GM18873 (cell line): ENCODE measurements at regions not wholly inside any gene's neighbourhood (a gene's known extent, or its start where the extent isn't known, plus 50 kb on each side); places are given as distances from the start of the nearest gene placed in this dataset.
"Not testable (repeated sequence)": the region's sequence is repeated elsewhere in the genome, so short reads cannot be mapped to it uniquely, and the experiment has no call there.

Source experiments
- ATAC-seq: cut with Tn5 transposase; IDR thresholded peaks from one replicate; pipeline ENCODE4 v1.9.1; 2021; ENCODE audit warnings: mild to moderate bottlenecking, moderate library complexity, moderate number of reproducible peaks; ENCODE audit not compliant: unreplicated experiment, low FRiP score

DNA sequence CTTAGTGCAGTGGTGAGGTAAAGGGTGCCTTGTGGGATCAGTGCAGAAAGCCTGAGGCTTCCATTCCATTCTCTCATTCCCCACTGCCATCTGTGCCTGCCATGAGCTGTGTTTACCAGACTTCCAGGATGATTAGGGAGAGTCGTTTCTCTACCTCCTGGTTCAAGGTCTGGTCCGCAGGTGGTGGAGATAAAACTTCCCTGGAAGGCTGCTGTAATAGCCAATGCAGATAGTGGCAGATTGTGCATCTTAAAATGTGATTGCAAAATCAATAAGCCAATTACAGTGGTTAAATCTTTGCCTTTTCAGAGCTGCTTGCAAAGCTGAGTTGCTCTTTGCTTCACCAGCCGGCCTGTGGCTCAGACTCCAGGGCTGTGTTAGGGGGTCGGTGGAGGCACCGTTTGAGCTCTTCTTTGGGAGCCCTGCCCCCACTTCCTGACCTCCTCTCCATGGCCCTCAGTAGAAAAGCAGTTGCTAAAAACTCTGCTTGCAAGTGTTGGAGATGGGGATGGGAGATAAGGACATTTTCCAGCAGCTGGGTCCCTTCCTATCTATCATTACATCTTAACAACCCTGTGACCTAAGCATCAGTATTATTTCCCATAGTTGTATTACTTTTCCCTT lies 95.2 kb upstream of the HS6ST1 start:
- no peak for ATAC-seq

DNA sequence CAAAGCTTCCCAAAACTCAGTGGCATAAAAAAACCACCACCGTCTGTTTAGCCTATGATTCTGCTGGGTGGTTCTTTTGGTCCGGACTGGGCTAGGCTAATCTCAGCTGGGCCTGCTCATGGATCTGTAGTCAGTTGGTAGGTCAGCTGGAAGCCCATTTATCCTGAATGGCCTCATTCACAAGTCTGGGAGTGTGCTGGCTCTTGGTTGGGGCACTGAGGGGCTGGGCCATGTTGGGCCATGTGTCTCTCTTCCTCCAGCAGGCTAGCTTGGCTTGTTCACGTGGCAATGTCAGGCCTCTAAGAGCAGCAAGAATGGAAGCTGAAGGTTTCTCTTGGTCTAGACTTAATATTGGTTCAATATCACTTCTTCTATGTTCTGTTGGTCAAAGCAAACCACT lies 95.7 kb upstream of the HS6ST1 start:
- no peak for ATAC-seq

DNA sequence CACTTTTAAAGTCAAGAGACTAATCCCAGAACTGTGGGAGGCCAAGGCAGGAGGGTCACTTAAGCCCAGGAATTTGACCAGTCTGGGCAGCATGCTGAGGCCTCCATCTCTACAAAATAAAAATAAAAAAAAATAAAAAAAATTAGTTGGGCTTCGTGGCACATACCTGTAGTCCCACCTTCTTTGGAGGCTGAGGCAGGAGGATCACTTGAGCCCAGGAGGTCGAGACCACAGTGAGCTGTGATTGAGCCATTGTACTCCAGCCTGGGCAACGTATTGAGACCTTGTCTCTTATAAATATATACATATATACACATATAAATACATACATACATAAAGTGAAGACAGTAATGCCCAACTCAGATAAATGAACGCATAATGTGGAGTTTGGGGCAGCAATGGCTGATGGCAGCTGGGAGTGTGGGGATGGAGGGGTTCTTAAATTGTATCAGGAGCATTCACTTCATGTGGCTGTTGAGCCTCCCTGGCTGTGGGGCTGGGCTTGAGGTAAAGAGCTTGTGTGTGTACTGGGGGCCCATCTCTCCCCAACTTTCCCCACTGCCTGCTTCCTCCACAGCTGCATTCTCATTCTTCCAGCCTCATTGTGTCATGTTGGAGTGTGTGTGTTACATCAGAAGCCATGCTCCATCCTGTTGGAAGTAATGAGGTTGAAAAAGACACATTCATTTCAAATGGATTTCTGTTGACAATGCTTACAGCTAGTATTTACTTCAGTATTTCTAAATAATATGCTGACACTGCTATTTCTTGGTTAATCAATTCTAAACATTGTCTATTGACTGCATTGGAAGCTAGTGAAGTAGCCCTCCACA lies 96.5 kb upstream of the HS6ST1 start:
- no peak for ATAC-seq

DNA sequence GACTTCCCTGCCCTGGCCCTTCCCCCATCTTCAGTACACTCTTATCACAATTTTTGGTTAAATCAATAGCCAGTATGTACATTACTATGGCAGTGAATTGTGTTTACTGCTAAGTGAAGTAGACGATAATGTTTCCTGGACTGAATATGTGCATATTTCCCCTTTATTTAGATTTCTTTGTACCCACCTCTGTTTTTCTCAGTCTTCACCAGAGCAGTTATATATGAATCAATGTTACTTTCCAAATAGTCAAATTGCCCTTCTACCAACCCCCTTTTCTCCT lies 97.1 kb upstream of the HS6ST1 start:
- ATAC-seq, result no peak

DNA sequence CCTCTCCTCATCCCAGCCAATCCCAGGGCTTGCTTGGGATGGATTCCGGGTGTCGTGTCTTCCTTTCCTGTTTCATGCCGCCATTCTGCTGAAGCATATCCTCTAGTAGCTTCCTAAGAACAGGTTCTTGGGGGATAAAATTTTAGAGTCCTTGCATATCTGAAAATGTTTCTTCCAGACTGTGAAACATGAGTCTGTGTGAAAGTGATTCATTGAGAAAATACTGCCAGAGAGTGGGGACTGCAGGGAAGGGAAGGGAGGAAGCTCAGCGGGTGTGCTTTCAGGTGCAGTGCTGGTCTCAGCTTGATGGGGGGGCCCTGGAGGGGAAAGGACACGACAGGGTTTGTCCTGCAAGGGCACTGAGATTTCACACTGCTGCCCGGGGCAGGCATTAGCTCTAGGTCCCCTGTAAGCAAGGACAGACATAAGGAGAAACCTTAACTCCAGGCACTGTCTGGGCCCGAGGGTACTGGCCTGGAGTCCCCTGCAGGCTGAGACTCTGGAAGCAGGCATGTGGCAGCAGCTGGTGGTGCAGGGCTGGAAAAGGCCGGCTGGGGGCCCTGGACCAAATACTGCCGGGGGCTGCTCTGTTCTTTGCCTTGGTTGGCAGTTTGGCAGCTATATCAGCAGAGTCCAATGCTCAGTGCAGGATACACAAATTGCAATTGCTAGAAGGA lies 97.6 kb upstream of the HS6ST1 start:
- ATAC-seq, result no peak

DNA sequence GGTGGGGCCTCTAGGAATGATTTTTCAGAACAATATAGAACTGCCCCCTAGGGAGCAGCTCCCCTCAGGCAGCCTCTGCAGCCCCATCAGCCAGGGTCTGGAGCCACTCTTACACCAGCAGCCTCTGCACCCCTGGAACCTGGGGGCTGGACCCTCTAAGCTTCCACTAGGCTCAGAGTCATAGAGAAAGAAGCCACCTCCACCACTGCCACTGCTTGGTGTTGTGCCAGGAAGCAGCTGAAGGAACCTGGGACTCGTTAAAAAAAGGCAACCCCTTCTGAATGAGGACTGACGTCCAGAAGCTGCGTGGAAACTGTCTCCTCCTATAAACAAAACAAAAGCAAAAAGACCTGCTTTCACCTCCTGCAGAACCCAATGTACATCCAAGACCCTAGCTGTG lies 98.1 kb upstream of the HS6ST1 start:
- ATAC-seq, result no peak

DNA sequence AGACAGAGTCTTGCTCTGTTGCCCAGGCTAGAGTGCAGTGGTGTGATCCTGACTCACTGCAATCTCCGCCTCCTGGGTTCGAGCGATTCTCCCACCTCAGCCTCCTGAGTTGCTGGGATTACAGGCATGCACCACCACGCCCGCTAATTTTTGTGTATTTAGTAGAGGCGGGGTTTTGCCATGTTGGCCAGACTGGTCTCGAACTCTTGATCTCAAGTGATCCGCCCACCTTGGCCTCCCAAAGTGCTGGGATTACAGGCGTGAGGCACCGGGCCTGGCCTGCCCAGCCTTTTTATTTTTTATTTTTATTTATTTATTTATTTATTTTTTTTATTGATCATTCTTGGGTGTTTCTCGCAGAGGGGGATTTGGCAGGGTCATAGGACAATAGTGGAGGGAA lies 98.6 kb upstream of the HS6ST1 start:
- not testable (repeated sequence) for ATAC-seq

DNA sequence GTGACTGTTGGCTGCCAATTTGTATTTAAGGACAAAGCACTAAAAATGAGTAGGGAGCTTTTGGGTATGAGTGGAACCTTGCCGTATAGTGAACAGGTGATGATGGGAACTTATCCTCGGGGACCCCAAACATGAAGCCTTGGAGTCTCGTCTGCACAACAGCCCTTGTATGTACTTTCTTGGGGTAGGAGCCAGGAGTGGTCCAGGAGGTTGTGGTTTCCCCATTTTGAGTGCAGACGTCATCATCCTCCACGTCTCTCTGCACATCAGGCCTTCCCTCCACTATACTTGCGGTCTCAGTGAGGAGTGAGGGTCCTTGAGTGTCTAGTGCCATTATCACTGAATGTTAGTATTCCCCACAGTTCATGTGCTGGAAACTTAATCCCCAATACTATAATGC lies 101.5 kb upstream of the HS6ST1 start:
- no peak for ATAC-seq

DNA sequence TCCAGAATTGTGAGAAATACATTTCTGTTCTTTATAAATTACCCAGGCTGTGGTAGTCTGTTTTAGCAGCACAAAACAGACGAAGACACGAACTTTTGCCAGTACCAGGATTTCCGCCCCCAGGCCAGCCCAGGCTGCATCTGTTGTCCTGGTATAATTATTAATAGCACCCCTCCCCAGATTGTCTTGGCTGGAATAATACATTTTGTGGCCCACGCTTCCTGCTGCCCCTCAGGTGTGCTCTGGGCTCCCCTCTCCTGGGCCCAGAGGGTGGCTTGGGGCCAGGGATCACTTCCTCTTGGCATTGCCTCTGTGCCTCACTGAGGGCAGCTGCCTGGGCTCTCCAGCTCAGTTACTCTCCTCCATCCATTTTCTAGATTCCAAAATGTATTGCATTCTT lies 102.1 kb upstream of the HS6ST1 start:
- no peak for ATAC-seq

DNA sequence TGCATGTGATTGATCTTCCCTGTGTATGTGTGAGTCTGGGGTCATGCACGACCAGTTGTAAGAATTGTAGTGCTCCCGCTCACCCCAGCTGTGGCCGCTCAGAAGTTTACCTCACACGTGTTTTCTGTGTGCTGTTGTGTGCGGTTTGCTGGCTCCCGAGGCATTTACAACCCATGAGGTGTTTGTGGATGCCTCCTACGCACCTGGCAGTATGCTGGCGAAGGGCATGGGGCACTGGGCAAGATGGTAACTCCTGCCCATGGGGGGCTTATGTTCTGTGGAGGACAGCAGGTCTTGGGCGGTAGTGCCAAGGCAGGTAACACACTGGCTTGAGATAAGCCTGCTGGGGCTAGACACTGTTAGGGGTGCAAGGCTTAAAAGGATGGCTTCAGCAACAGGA lies 102.6 kb upstream of the HS6ST1 start:
- no peak for ATAC-seq

DNA sequence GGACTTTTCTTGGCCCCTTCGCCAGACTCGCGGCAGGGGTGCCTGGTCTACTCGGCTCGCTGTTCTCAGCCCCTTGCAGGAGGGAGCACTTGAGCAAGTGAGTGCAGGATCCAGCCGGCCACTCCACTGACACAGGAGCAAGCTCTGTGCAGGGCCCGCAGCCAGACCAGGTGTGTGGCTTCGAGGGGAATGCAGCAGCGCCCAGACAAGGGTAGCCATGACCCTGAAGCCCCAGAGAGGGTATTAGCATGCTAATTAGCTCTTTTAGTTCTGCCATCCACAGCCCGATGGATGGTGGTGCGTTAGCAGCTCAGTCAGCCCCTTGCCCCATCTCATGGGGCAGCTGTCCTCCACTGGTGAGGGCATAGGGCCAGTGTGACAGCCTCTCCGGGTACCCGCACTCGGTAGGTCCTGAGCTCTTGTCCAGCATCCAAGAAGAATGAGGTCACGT lies 103.2 kb upstream of the HS6ST1 start:
- no peak for ATAC-seq

DNA sequence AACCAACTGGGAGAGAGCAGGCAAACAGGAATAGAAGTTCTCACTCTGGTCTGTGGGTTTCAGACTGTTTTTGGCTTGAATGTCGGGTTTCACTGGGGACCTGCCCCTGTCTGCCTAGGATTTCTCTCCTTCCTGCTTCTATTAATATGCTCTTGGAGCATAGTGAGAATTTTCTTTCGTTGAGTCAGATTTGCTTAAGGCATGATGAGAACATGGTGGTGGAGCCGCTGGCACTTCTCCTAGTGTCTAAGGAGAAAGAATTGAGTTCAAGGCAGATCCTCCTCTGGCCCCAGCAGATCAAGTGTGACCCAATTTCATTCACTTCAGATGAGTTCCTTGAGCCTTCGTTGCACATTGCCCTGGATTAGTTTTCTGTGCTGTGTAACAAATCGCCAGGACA lies 103.9 kb upstream of the HS6ST1 start:
- ATAC-seq, result no peak

DNA sequence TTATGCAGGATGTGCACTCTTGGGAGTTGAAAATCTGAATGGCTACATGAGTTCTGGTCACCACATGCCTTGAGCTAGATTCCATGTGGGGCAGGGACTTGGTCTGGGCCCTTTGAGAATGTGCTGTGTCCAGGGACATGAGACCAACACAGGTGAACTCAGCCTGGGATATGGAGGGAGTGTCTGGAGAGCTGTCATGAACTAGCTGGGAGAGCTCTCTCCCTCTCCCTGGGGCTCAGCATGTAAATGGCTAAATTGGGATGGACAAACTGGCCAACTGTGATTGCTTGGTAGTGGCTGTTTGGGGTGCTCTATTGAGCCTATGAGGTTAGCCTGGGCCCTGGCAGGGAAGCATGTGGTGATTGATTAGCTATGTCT lies 105.1 kb upstream of the HS6ST1 start:
- no peak for ATAC-seq

DNA sequence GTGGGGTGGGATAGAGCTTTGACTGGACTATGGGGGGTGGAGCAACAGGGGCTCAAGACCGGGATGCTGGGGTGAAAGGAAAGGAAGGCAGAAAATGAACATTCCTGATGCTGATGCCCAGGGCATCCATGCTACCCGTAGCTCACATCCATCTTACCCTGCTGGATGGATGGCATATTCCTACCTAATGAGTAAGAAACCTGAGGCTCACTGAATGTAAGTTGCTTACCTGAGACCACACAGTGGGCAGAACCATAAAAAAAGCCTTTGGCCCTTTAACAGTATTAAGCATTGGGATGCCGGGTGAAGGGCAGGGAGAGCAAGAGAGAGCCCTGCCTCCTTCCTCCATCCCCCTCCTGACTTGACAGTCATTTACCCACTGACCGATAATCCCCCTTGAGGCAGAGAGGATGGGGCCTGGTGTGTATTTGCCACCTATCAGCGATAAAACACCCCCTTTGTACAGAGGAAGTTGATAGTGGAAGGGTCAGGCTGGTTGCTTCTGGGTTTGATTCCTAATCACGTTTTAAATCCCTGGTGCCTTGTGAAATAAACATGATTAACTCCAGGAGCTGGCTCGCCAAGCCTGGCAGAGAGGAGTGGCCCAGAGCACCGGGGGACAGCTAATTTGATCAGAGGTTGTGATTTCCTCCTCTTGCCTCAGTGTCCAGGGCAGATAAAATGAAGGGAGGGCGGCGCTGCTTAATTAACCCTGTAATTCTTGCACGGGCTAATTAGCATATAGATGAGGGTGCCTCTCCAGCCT lies 105.9 kb upstream of the HS6ST1 start:
- no peak for ATAC-seq

DNA sequence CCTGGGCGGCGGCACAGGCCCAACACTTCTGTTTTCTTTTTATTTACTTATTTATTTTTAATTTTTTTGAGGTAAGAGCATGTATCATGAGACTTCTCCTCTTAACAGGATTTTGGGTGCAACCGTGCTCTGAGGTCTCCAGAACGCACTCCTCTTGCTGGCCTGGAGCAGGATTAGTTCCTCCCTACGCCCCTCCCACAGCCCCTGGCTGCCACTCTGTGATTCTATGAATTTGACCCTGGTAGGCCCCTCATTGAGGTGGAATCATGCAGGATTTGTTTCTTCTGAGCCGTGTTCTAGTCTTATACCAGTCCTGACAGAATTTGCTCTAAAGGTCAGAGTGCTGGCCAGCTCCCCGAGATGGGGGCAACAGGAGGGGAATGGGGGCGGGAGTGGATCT lies 106.5 kb upstream of the HS6ST1 start:
- no peak for ATAC-seq

DNA sequence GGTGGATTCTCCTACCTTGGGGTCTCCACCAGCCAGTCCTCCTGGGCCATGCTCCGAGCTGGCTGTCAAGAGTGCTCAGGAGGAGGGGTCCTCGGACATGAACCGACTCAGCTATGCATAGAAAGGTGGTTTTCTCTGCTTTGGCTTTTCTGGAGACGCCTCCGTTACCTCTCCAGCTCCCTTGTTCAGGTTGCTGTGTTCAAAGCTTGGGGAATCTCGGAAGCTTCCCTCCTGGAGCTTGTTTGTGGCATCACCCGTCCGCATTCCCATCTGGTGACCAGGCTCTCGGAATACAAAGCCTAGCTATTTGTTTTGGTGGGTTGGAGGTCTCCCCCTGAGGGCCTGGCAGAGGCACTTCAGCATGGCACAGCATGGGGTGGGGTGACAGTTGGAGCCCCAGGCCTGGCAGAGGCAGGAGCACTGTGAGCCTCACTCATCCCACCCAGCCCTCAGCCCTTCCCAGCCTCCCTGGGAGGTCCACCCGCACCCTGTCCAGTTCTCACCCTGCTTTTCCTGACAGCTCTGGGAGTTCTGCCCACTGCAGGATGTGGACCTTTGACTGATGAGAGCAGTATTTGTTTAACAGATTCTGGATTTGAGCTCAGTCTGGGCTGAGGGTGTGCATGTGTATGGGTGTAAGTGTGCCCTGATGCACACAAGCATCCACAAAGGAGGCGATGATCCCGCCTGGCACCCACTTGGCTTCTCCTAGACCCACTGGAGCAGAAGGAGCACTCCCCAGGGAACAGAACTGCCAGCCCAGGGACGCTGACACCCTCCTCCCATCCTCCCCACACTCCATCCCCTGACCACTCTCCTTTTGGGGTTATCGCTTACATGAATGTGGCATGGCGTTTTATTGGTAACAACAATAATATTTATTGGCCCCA lies 107.3 kb upstream of the HS6ST1 start:
- ATAC-seq, result no peak

DNA sequence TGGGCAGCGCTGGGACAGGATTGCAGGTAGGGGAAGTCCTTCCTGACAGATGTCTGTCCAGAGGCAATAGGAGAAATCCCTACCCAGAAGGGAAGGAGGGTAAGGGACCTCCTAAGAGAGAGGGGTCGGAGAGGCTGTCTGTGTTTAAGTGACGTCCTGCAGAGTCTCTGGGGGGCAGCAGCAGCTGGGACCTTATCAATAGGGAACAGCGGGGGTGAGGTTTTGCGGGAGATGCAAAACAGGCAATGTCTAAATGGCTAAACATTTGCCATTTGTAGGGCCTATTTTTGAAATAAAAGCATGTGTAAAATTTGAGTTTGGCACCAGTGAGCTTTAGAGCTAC lies 108.7 kb upstream of the HS6ST1 start:
- ATAC-seq, result no peak

DNA sequence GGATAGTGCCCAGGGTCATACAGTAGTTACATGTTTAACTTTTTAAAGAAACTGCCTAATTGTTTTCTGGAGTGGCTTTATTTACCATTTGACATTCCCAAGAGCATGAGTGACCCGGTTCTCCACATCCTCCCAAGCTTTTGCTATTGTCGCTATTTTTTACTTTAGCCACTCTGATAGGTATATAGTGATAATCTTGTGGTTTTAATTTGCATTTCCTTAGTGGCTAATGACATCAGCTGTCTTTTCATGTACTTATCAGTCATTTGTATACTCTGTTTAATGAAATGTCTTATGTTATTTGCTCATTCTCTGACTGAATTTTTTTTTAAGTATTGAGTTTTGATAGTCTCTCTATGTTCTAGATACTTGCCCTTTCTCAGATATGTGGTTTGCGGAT lies 109.7 kb upstream of the HS6ST1 start:
- no peak for ATAC-seq

DNA sequence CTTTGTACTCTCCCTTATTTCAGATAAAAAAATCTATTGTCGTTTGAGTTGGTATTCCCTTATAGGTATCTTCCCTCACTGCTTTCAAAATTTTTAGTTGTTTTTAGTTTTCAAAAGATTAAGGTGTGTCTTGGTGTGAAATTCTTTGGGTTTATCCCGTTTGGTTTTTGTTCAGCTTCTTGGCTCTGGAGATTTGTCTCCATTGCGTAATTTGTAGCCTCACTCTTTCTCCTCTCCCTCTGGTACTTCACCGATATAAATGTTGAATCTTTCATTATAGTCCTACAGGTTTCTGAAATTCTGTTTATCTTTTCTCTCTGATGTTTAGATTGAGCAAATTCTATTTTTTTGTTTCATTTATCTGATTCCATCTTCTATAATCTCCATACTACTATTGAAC lies 113.8 kb upstream of the HS6ST1 start:
- no peak for ATAC-seq

DNA sequence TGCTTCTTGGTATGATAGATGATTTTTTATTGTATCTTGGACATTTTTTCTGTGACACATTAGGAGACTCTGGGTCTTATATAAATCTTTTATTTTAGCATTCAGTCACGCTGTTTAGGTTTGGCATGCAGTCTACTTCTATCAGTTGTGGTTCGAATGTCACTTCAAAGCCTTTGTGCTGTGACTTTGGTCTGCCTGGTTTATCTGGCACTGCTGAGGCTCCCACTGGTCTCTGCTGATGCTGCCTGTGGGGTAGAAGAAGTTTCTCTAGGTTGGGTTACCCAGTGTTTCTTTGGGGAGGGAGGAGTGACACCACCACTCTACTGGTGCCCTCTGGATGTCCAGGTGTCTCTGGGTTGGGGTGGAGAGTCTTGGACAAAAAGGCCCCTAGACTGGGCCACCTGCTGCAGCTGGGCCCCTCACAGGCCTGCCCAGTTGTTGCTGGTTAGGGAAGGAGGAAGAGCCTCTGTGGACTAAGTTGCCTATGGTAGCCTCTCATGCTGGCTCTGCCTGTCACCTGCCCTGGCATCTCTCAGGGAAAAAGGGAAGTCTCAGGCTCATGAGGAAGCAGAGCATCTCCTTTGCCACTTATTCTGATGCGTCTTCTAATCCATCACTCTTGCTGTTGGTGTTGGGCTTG lies 115.4 kb upstream of the HS6ST1 start:
- no peak for ATAC-seq
